Esophagus muscularis mucosa (tissue), 4 donors: ENCODE measurements at regions not wholly inside any gene's neighbourhood (a gene's known extent, or its start where the extent isn't known, plus 50 kb on each side); places are given as distances from the start of the nearest gene placed in this dataset.

ENCODE experiments used
- CTCF ChIP-seq, 3 experiments: fragments of 200-600 bp in 2 of 3; fragments of 450-650 bp in 1 of 3; sonication (generic) in 2 of 3; IDR thresholded peaks; one replicate each; pipeline ENCODE4 v1.5.1; 2017 to 2019; ENCODE audit warnings: antibody characterized with exemption in 3 of 3, mild to moderate bottlenecking in 2 of 3, moderate library complexity in 1 of 3
- EP300 ChIP-seq: sonication (generic); formaldehyde crosslinking; IDR thresholded peaks from one replicate; pipeline ENCODE4 v1.6.1; 2017; ENCODE audit warnings: antibody characterized with exemption
- POLR2A ChIP-seq: fragments of 450-650 bp; IDR thresholded peaks from one replicate; pipeline ENCODE4 v1.6.1; 2017; ENCODE audit warnings: antibody characterized with exemption, moderate library complexity, mild to moderate bottlenecking, low read depth
- POLR2AphosphoS5 ChIP-seq, 2 donors: sonication (generic); formaldehyde crosslinking; IDR thresholded peaks; one replicate each; pipeline ENCODE4 v1.6.1; 2017; ENCODE audit warnings: antibody characterized with exemption in 2 of 2

GRCh38 chr12:98149691-98150210, 365.6 kb upstream of the TMPO start:
- no peak for TF ChIP-seq CTCF (IDR thresholded peaks at IDR 0.05)
- TF ChIP-seq POLR2A: no peak
- no peak for TF ChIP-seq EP300
- TF ChIP-seq POLR2AphosphoS5 (IDR thresholded peaks at IDR 0.05): no peak
